Astrocyte (in vitro differentiated cells and primary cell): ENCODE measurements at regions not wholly inside any gene's neighbourhood (a gene's known extent, or its start where the extent isn't known, plus 50 kb on each side); places are given as distances from the start of the nearest gene placed in this dataset.
A peak's percentile ranks its signal among the peaks of the same experiment; 100 is the strongest.

Experiments used
- DNase-seq: peaks from one replicate; pipeline ENCODE4 v3.0.0-alpha.2; 2010; ENCODE audit warnings: low read depth
- FAIRE-seq: peaks from 2 replicates; lab custom pipeline; 2011; peaks lifted over from hg19 to GRCh38; lab: Jason Lieb, UNC
- H2AFZ ChIP-seq: 2 replicates; pipeline ENCODE4 v1.6.0; 2012; ENCODE audit warnings: low read depth, low read length, inconsistent platforms
- H3K27ac ChIP-seq: 2 replicates; pipeline ENCODE4 v1.5.1; 2011; ENCODE audit warnings: low read depth, low read length, inconsistent platforms
- H3K27me3 ChIP-seq: 2 replicates; pipeline ENCODE4 v1.6.0; 2011; ENCODE audit warnings: low read length, inconsistent platforms; ENCODE audit not compliant: insufficient read depth
- H3K36me3 ChIP-seq: 2 replicates; pipeline ENCODE4 v1.5.1; 2011; ENCODE audit warnings: low read length, inconsistent platforms; ENCODE audit not compliant: insufficient read depth
- H3K4me1 ChIP-seq: 2 replicates; pipeline ENCODE4 v1.5.1; 2011; ENCODE audit warnings: low read length, inconsistent platforms; ENCODE audit not compliant: insufficient read depth
- H3K4me2 ChIP-seq: 2 replicates; pipeline ENCODE4 v1.6.0; 2012; ENCODE audit warnings: low read length, inconsistent platforms
- H3K4me3 ChIP-seq: 2 replicates; pipeline ENCODE4 v1.5.1; 2011; ENCODE audit warnings: low read depth, mild to moderate bottlenecking, low read length, inconsistent platforms; ENCODE audit not compliant: insufficient read depth
- H3K79me2 ChIP-seq: 2 replicates; pipeline ENCODE4 v1.6.0; 2012; ENCODE audit warnings: mild to moderate bottlenecking, low read length, inconsistent platforms; ENCODE audit not compliant: insufficient read depth
- H3K9ac ChIP-seq: 2 replicates; pipeline ENCODE4 v1.6.0; 2012; ENCODE audit warnings: mild to moderate bottlenecking, low read length, inconsistent platforms
- H3K9me3 ChIP-seq: 2 replicates; pipeline ENCODE4 v1.5.1; 2012; ENCODE audit warnings: low read depth, mild to moderate bottlenecking, low read length, inconsistent platforms; ENCODE audit not compliant: insufficient read depth
- H4K20me1 ChIP-seq: 2 replicates; pipeline ENCODE4 v1.6.0; 2012; ENCODE audit warnings: low read length, inconsistent platforms; ENCODE audit not compliant: insufficient read depth
- H3K27ac Mint-ChIP-seq: one replicate; pipeline ENCODE4 v1.8.0; 2021; ENCODE audit warnings: mild to moderate bottlenecking, mixed read lengths; ENCODE audit not compliant: unreplicated experiment
- H3K27me3 Mint-ChIP-seq: one replicate; pipeline ENCODE4 v1.8.0; 2021; ENCODE audit warnings: low read depth, mixed read lengths; ENCODE audit not compliant: unreplicated experiment
- H3K36me3 Mint-ChIP-seq: one replicate; pipeline ENCODE4 v1.8.0; 2021; ENCODE audit warnings: low read depth, mixed read lengths; ENCODE audit not compliant: unreplicated experiment
- H3K4me1 Mint-ChIP-seq: one replicate; pipeline ENCODE4 v1.8.0; 2021; ENCODE audit warnings: low read depth, mixed read lengths; ENCODE audit not compliant: unreplicated experiment
- H3K4me3 Mint-ChIP-seq: one replicate; pipeline ENCODE4 v1.8.0; 2021; ENCODE audit warnings: mild to moderate bottlenecking, moderate library complexity, mixed read lengths; ENCODE audit not compliant: unreplicated experiment
- H3K9me3 Mint-ChIP-seq: one replicate; pipeline ENCODE4 v1.8.0; 2021; ENCODE audit warnings: mild to moderate bottlenecking, mixed read lengths; ENCODE audit not compliant: unreplicated experiment
- CTCF ChIP-seq: IDR thresholded peaks from 2 replicates; pipeline ENCODE4 v1.5.1; 2011; ENCODE audit warnings: low read depth, mild to moderate bottlenecking, inconsistent platforms, low read length, moderate library complexity; ENCODE audit not compliant: insufficient read depth
- EZH2 ChIP-seq: IDR thresholded peaks from 2 replicates; pipeline ENCODE4 v1.6.1; 2012; ENCODE audit warnings: mild to moderate bottlenecking, low read length, inconsistent platforms; ENCODE audit not compliant: insufficient read depth

DNA sequence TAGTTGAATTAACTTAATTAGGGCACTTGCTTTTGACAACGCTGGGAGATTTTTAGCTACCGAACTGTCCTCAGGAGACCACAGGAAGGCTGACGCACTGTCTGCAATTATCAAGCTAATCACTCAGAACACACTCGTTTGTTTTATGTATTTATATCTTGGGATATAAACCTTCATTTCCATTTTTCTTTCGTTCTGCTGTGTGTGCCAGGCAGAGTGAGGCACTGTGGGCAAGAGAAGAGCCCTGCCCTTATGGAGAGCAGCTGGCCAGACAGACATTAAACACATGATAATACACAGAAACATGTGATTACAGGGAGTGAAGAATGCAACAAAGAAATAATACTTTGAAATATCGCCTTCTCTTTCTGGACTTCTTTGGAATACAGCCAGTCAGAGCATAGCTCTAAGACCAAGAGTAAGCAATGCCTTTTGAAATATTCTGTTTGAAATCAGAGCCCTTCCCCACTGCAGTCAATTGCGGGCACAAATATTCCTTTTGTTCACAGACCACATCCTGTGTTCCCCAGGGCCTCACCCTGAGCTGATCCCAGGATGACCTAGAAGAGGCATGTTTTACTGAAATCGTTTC lies 96.8 kb downstream of the ANKRD60 start:
- peaks cover 46% of the 10 kb centered on the region for H3K27me3 Mint-ChIP-seq
- peak overlapping the region; percentile 75 for H3K4me2 ChIP-seq
- no peak for TF ChIP-seq CTCF
- TF ChIP-seq EZH2 = no peak
- H3K4me1 Mint-ChIP-seq = peaks cover 26% of the 10 kb centered on the region
- H2AFZ ChIP-seq = no peak overlapping the region
- peak overlapping the region; percentile 20 for H3K4me3 Mint-ChIP-seq
- H3K27ac ChIP-seq = peak overlapping the region; percentile 42
- H3K9me3 Mint-ChIP-seq = peaks cover 7% of the 10 kb centered on the region
- FAIRE-seq (peak; percentile 56), DNase-seq (peak; percentile 87)
- H3K27me3 ChIP-seq = no peaks in the 10 kb centered on the region
- no peak overlapping the region for H3K27ac Mint-ChIP-seq
- peaks cover 2% of the 10 kb centered on the region for H3K9me3 ChIP-seq
- H3K9ac ChIP-seq = peak overlapping the region; percentile 55
- no peaks in the 10 kb centered on the region for H4K20me1 ChIP-seq
- H3K36me3 ChIP-seq = no peaks in the 10 kb centered on the region
- H3K36me3 Mint-ChIP-seq = no peaks in the 10 kb centered on the region
- no peaks in the 10 kb centered on the region for H3K79me2 ChIP-seq
- peaks cover 57% of the 10 kb centered on the region for H3K4me1 ChIP-seq
- peak overlapping the region; percentile 43 for H3K4me3 ChIP-seq

DNA sequence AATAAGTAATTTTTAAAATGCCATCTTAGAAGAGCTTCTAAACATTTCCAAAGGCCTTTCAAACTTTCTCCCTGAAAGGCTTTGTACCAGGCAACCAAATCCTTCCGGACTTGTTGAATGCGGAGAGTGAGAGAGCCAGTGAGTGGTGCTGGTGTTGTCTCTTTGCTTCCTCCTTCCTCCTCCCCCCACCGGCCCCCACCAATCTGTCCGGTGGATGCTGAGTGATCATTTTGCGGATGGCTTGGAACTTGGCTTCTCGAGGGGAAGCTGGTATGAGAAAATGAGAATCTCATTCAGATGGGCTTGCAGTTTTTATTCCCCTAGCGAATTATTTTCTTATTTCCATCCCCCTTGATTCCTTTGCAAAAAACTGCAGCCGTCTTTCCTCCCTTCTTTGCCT lies 97.3 kb downstream of the ANKRD60 start:
- Histone ChIP-seq H3K4me3 (peak overlapping the region; percentile 43), H3K9me3 (peaks cover 4% of the 10 kb centered on the region), H3K9ac (peak overlapping the region; percentile 55), H4K20me1 (no peaks in the 10 kb centered on the region), H3K79me2 (no peaks in the 10 kb centered on the region), H3K36me3 (no peaks in the 10 kb centered on the region), H3K27ac (peak overlapping the region; percentile 42), H3K27me3 (no peaks in the 10 kb centered on the region), H3K4me1 (peaks cover 57% of the 10 kb centered on the region), H2AFZ (no peak overlapping the region), H3K4me2 (peak overlapping the region; percentile 75)
- peak overlapping the region; percentile 7 for H3K4me3 Mint-ChIP-seq
- no peak overlapping the region for H3K27ac Mint-ChIP-seq
- FAIRE-seq = no peak
- DNase-seq = peak; percentile 42
- H3K4me1 Mint-ChIP-seq = peaks cover 26% of the 10 kb centered on the region
- TF ChIP-seq EZH2 (no peak), CTCF (no peak)
- H3K9me3 Mint-ChIP-seq = peaks cover 11% of the 10 kb centered on the region
- peaks cover 41% of the 10 kb centered on the region for H3K27me3 Mint-ChIP-seq
- no peaks in the 10 kb centered on the region for H3K36me3 Mint-ChIP-seq

GRCh38 chr20:58130581-58130980 lies 97.9 kb downstream of the ANKRD60 start:
- Histone ChIP-seq H3K27me3 (no peaks in the 10 kb centered on the region), H2AFZ (no peak overlapping the region), H4K20me1 (no peaks in the 10 kb centered on the region), H3K9me3 (peaks cover 4% of the 10 kb centered on the region), H3K4me1 (peaks cover 51% of the 10 kb centered on the region), H3K36me3 (no peaks in the 10 kb centered on the region), H3K27ac (peak overlapping the region; percentile 42), H3K79me2 (no peaks in the 10 kb centered on the region), H3K9ac (peak overlapping the region; percentile 55), H3K4me3 (no peak overlapping the region), H3K4me2 (peak overlapping the region; percentile 75)
- DNase-seq (no peak), FAIRE-seq (no peak)
- Mint-ChIP-seq H3K27me3 (peaks cover 36% of the 10 kb centered on the region), H3K9me3 (peaks cover 11% of the 10 kb centered on the region), H3K4me1 (peaks cover 26% of the 10 kb centered on the region), H3K4me3 (no peak overlapping the region), H3K36me3 (no peaks in the 10 kb centered on the region), H3K27ac (no peak overlapping the region)
- TF ChIP-seq CTCF (no peak), EZH2 (no peak)
